SIG-M5 treated with dmso at 0.1 percent for 504 hours (cell line): ENCODE measurements at regions not wholly inside any gene's neighbourhood (a gene's known extent, or its start where the extent isn't known, plus 50 kb on each side); places are given as distances from the start of the nearest gene placed in this dataset.

Source experiments
- DNase-seq: peaks from one replicate; lab custom pipeline; 2025; ENCODE audit not compliant: unreplicated experiment; lab: John Stamatoyannopoulos, UW

GRCh38 chr11:8796941-8797340 is 114.0 kb upstream of the AKIP1 start:
- DNase-seq = no peak

GRCh38 chr11:8799273-8799672 is 111.7 kb upstream of the AKIP1 start:
- DNase-seq = no peak

GRCh38 chr11:8800520-8801110 is 110.4 kb upstream of the AKIP1 start:
- no peak for DNase-seq

- DNase-seq = no peak
These were observed 109.9 kb upstream of the AKIP1 start for GRCh38 chr11:8801121-8801520.

GRCh38 chr11:8802251-8802650 is 108.7 kb upstream of the AKIP1 start:
- no peak for DNase-seq

GRCh38 chr11:8803973-8804372 is 107.0 kb upstream of the AKIP1 start:
- DNase-seq = no peak

GRCh38 chr11:8805296-8805695 is 105.7 kb upstream of the AKIP1 start:
- no peak for DNase-seq

- DNase-seq = no peak
These were observed 104.0 kb upstream of the AKIP1 start for GRCh38 chr11:8806974-8807373.

GRCh38 chr11:8807544-8808225 is 103.3 kb upstream of the AKIP1 start:
- DNase-seq = no peak

GRCh38 chr11:8808226-8808585 is 102.8 kb upstream of the AKIP1 start:
- DNase-seq = no peak

- no peak for DNase-seq
These were observed 101.6 kb upstream of the AKIP1 start for GRCh38 chr11:8809241-8809938.

GRCh38 chr11:8809939-8810539 is 101.0 kb upstream of the AKIP1 start:
- no peak for DNase-seq

- no peak for DNase-seq
These were observed 100.3 kb upstream of the AKIP1 start for GRCh38 chr11:8810540-8811301.

- no peak for DNase-seq
These were observed 99.4 kb upstream of the AKIP1 start for GRCh38 chr11:8811571-8811970.

GRCh38 chr11:8812438-8812837 is 98.6 kb upstream of the AKIP1 start:
- DNase-seq = peak; percentile 63

GRCh38 chr11:8813658-8814057 is 97.3 kb upstream of the AKIP1 start:
- peak; percentile 66 for DNase-seq

- DNase-seq = no peak
These were observed 96.6 kb upstream of the AKIP1 start for GRCh38 chr11:8814209-8814922.

GRCh38 chr11:8814923-8815240 is 96.1 kb upstream of the AKIP1 start:
- no peak for DNase-seq

- DNase-seq = no peak
These were observed 92.6 kb upstream of the AKIP1 start for GRCh38 chr11:8818421-8818820.

- no peak for DNase-seq
These were observed 90.6 kb upstream of the AKIP1 start for GRCh38 chr11:8820401-8820800.

- no peak for DNase-seq
These were observed 88.5 kb upstream of the AKIP1 start for GRCh38 chr11:8822469-8822868.
